ENCODE measurements at regions not wholly inside any gene's neighbourhood (a gene's known extent, or its start where the extent isn't known, plus 50 kb on each side); places are given as distances from the start of the nearest gene placed in this dataset.

GRCh38 chr14:105873870-105874512, 347.6 kb downstream of the TMEM121 start:
- DNase-seq (ENCODE audit: low spot score in 2 of 2), result no peak
- TF ChIP-seq, protein P1, sequence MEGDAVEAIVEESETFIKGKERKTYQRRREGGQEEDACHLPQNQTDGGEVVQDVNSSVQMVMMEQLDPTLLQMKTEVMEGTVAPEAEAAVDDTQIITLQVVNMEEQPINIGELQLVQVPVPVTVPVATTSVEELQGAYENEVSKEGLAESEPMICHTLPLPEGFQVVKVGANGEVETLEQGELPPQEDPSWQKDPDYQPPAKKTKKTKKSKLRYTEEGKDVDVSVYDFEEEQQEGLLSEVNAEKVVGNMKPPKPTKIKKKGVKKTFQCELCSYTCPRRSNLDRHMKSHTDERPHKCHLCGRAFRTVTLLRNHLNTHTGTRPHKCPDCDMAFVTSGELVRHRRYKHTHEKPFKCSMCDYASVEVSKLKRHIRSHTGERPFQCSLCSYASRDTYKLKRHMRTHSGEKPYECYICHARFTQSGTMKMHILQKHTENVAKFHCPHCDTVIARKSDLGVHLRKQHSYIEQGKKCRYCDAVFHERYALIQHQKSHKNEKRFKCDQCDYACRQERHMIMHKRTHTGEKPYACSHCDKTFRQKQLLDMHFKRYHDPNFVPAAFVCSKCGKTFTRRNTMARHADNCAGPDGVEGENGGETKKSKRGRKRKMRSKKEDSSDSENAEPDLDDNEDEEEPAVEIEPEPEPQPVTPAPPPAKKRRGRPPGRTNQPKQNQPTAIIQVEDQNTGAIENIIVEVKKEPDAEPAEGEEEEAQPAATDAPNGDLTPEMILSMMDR (IDR thresholded peaks at IDR 0.05), result no peak
- Histone ChIP-seq H3K4me1 (no peaks in the 10 kb centered on the region), H3K9me3 (no peaks in the 10 kb centered on the region), H3K27me3 (no peaks in the 10 kb centered on the region), H3K27ac (no peak overlapping the region), H3K4me3 (no peak overlapping the region), H3K36me3 (no peaks in the 10 kb centered on the region)
- intact Hi-C loops (cut with DNase I), result no loop called here

DNA sequence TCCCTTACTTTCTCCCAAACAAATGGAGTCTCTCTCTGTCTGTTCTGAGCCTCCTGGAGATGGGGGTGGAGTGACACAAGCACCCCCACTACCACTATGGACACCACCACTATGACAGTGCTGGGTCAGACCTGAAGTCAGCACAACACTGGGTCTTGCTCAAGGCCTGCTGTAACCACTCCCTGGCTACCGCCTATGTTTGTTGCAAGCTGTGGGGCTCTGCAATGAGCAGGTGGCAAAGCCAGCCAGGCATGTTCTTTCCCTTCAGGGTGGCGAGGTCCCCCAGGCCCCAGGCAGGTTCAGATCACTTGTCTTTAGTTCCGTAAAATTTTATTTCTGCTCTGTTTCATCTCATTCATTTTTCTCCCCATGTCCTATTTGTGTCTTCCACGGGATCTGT, 349.8 kb downstream of the TMEM121 start:
- DNase-seq (ENCODE audit: low spot score in 2 of 2), result no peak
- TF ChIP-seq, protein P1 (IDR thresholded peaks at IDR 0.05), result no peak
- Histone ChIP-seq H3K4me1 (no peaks in the 10 kb centered on the region), H3K27me3 (no peaks in the 10 kb centered on the region), H3K4me3 (no peak overlapping the region), H3K27ac (no peak overlapping the region), H3K9me3 (no peaks in the 10 kb centered on the region), H3K36me3 (no peaks in the 10 kb centered on the region)
- intact Hi-C loops (cut with DNase I), result no loop called here

- intact Hi-C loops (cut with DNase I), result no loop called here
- H3K27me3 ChIP-seq, result no peaks in the 10 kb centered on the region
- no peak for DNase-seq (ENCODE audit: low spot score in 2 of 2)
- no peak overlapping the region for H3K27ac ChIP-seq
- no peaks in the 10 kb centered on the region for H3K9me3 ChIP-seq
- no peaks in the 10 kb centered on the region for H3K4me1 ChIP-seq
- H3K4me3 ChIP-seq, result no peak overlapping the region
- TF ChIP-seq, protein P1 (IDR thresholded peaks at IDR 0.05), result no peak
- no peaks in the 10 kb centered on the region for H3K36me3 ChIP-seq
These were observed 350.4 kb downstream of the TMEM121 start for GRCh38 chr14:105876829-105877228.

DNA sequence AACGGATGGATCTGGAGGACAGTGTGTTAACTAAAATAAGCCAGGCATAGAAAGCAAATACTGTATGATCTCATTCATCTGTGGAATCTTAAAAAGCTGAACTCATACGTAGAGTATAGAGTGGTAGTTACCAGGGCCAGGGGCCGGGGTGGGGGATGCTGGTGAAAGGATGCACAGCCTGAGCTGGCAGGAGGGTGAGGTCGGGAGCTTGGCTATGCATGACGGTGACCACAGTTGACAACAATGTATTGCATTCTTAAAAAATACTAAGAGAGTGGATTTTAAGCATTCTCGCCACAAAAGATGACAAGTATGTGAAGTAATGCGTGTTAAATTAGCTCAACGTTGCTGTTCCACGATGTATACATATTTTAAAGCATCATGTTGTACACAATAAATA, 351.3 kb downstream of the TMEM121 start:
- Histone ChIP-seq H3K4me1 (no peaks in the 10 kb centered on the region), H3K27ac (no peak overlapping the region), H3K9me3 (no peaks in the 10 kb centered on the region), H3K36me3 (no peaks in the 10 kb centered on the region), H3K27me3 (no peaks in the 10 kb centered on the region), H3K4me3 (no peak overlapping the region)
- intact Hi-C loops (cut with DNase I), result no loop called here
- DNase-seq (ENCODE audit: low spot score in 2 of 2), result no peak
- TF ChIP-seq, protein P1 (IDR thresholded peaks at IDR 0.05), result no peak

DNA sequence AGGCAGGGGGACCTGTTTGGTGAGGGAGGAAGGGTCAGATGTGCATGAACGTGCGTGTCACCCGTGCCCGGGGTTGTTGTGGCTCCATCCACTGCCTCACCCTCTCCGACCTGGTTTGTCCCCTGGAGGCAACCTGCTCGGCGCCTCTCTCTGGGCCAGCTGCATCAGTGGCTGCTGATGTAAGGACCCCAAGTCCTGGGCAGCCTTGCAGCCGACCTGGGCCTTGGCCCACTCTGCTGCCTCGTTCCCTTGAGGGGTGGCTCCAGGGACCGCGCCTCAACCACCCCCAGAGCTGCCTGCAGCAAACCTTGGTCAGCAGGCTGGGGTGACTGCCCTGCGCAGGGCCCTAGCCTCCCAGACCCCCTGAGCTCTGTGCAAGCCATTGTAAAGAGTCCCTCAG, 351.7 kb downstream of the TMEM121 start:
- H3K36me3 ChIP-seq, result no peaks in the 10 kb centered on the region
- no peaks in the 10 kb centered on the region for H3K9me3 ChIP-seq
- no peak for DNase-seq (ENCODE audit: low spot score in 2 of 2)
- H3K4me1 ChIP-seq, result no peaks in the 10 kb centered on the region
- H3K4me3 ChIP-seq, result no peak overlapping the region
- H3K27ac ChIP-seq, result no peak overlapping the region
- intact Hi-C loops (cut with DNase I), result no loop called here
- TF ChIP-seq, protein P1 (IDR thresholded peaks at IDR 0.05), result no peak
- H3K27me3 ChIP-seq, result no peaks in the 10 kb centered on the region

DNA sequence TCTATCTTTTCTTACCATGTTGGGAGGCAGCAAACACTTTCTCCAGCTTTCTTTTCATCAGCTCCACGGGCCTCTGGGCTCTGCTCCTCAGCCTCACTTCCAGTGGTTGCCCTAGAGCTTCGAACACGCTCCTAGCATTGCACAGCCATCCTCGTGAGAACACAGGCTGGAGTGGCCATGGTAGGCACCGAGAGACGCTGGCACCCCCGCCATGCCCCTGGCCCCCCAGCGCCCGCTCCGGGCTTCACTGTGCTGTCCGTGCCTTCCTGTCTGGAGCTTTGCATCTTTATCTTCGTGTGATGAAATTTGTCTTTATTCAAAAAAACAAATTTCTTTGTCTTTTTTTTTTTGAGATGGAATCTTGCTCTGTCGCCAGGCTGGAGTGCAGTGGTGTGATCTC, 352.2 kb downstream of the TMEM121 start:
- intact Hi-C loops (cut with DNase I), result no loop called here
- H3K4me1 ChIP-seq, result no peaks in the 10 kb centered on the region
- H3K27me3 ChIP-seq, result no peaks in the 10 kb centered on the region
- no peak for DNase-seq (ENCODE audit: low spot score in 2 of 2)
- H3K4me3 ChIP-seq, result no peak overlapping the region
- H3K9me3 ChIP-seq, result no peaks in the 10 kb centered on the region
- no peaks in the 10 kb centered on the region for H3K36me3 ChIP-seq
- no peak overlapping the region for H3K27ac ChIP-seq
- TF ChIP-seq, protein P1 (IDR thresholded peaks at IDR 0.05), result no peak

Measured in ascending aorta (tissue), 2 donors.